Lung (tissue), 11 donors: ENCODE measurements at regions not wholly inside any gene's neighbourhood (a gene's known extent, or its start where the extent isn't known, plus 50 kb on each side); places are given as distances from the start of the nearest gene placed in this dataset.

ENCODE experiments used
- ATAC-seq: fragments of 200-7000 bp; cut with Tn5 transposase; one replicate; pipeline ENCODE4 v1.9.1; 2020; ENCODE audit warnings: moderate number of reproducible peaks; ENCODE audit not compliant: insufficient read depth, low FRiP score
- DNase-seq, 3 donors: peaks; one replicate each; pipeline ENCODE4 v3.0.0-alpha.2; 2013 to 2017
- H3K27ac ChIP-seq, 2 donors: one replicate each; pipeline ENCODE4 v1.5.1; 2013; ENCODE audit warnings: mild to moderate bottlenecking in 2 of 2, moderate library complexity in 2 of 2, control low read depth in 1 of 2, inconsistent platforms in 1 of 2, low read depth in 1 of 2, low read length in 1 of 2
- H3K27me3 ChIP-seq, 3 donors: one replicate each; pipeline ENCODE4 v1.5.1; 2013; ENCODE audit warnings: low read length in 2 of 3; ENCODE audit not compliant: control insufficient read depth in 3 of 3, insufficient read depth in 3 of 3
- H3K36me3 ChIP-seq, 4 donors: one replicate each; pipeline ENCODE4 v1.5.1; 2013; ENCODE audit warnings: low read length in 4 of 4, mild to moderate bottlenecking in 1 of 4, moderate library complexity in 1 of 4; ENCODE audit not compliant: control insufficient read depth in 4 of 4, insufficient read depth in 4 of 4
- H3K4me1 ChIP-seq, 5 donors: one replicate each; pipeline ENCODE4 v1.5.1; 2013; ENCODE audit warnings: low read length in 5 of 5, mild to moderate bottlenecking in 2 of 5, moderate library complexity in 1 of 5; ENCODE audit not compliant: control insufficient read depth in 5 of 5, insufficient read depth in 5 of 5
- H3K4me3 ChIP-seq: one replicate; pipeline ENCODE4 v1.5.1; 2013; ENCODE audit warnings: mild to moderate bottlenecking, control low read depth, moderate library complexity
- H3K9ac ChIP-seq, 2 donors: one replicate each; pipeline ENCODE4 v1.5.1; 2013; ENCODE audit warnings: low read length in 2 of 2, control low read depth in 1 of 2; ENCODE audit not compliant: insufficient read depth in 1 of 2
- H3K9me3 ChIP-seq, 4 donors: one replicate each; pipeline ENCODE4 v1.5.1; 2013; ENCODE audit warnings: low read length in 3 of 4, mild to moderate bottlenecking in 1 of 4, moderate library complexity in 1 of 4; ENCODE audit not compliant: control insufficient read depth in 4 of 4, insufficient read depth in 3 of 4
- CTCF ChIP-seq: IDR thresholded peaks from 2 replicates; pipeline ENCODE4 v1.5.1; 2012; ENCODE audit warnings: mild to moderate bottlenecking; ENCODE audit errors: control extremely low read depth, extremely low read depth
- WGBS, 2 donors: extraction: QIAGEN DNeasy Blood & Tissue Kit; methylation state at CpG; one replicate each; pipeline ENCODE4 v1.1.7; 2013; 5-methylcytosine and 5-hydroxymethylcytosine counted together
- donor health status: control.
- donor health status: control.
- donor health status: Bipolar disorder and iron deficiency.
- donor health status: healthy.
- donor health status: DM: yes; HTN: yes; CAD: no.

GRCh38 chr10:4074545-4075407, 289.8 kb upstream of the KLF6 start:
- 85 to 87% methylated on average over 10 of the region's 10 CpGs for WGBS, 2 donors
- DNase-seq (no peak), ATAC-seq (no peak)

GRCh38 chr10:4073912-4074311, 288.9 kb upstream of the KLF6 start:
- DNase-seq: no peak
- H3K36me3 ChIP-seq: no peaks in the 10 kb centered on the region
- no peak overlapping the region for H3K9ac ChIP-seq
- 88 to 96% methylated on average over 1 of the region's 1 CpG for WGBS, 2 donors
- no peaks in the 10 kb centered on the region for H3K27me3 ChIP-seq
- no peak for TF ChIP-seq CTCF
- no peak overlapping the region for H3K4me3 ChIP-seq
- no peak overlapping the region for H3K27ac ChIP-seq
- peaks cover 0 to 12% (median 2%) of the 10 kb centered on the region in 5 donors for H3K4me1 ChIP-seq
- H3K9me3 ChIP-seq: no peaks in the 10 kb centered on the region
- no peak for ATAC-seq

More at GRCh38 chr10:4074545-4075407, 289.8 kb upstream of the KLF6 start:
- H3K27me3 ChIP-seq: no peaks in the 10 kb centered on the region
- no peak overlapping the region for H3K4me3 ChIP-seq
- H3K27ac ChIP-seq: peak overlapping the region in 1 of 2 donors; percentile 46
- no peaks in the 10 kb centered on the region for H3K9me3 ChIP-seq
- H3K9ac ChIP-seq: no peak overlapping the region
- H3K36me3 ChIP-seq: no peaks in the 10 kb centered on the region
- peaks cover 0 to 8% (median 2%) of the 10 kb centered on the region in 5 donors for H3K4me1 ChIP-seq
- no peak for TF ChIP-seq CTCF

DNA sequence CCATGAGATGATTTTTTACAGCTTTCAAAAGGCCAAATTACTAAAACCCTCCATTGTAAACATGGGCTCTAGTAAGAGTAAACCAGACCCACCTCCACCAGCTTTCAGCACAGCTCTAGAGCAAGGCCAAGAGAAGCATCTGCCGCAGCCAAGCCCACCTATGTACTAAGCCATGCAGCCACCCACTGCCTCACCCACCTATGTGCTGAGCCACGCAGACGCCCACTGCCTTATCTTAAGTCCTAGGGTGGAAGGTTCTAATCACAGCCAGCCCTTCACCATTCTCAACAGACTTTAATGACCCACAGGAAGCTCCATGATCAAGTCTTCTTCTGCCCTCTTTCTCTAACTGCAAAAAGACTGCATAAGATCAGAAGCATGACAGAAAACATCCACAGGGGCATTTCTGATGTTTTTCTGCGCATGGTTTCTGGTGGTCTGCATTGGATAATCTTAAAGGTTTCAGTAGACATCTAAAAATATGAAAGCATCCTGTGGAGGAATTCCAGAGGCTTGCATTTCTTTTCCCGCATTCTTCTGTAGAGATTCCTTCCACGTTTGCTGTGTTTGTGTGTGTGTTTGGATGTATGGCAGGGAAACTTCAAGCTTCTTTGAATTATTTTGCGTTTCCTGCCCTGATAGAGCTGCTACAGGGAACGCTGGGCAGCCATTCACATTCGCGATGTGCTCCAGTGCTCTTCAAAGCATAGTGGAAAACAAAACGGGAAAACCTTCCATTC, 286.1 kb upstream of the KLF6 start:
- Histone ChIP-seq H3K4me3 (no peak overlapping the region), H3K27me3 (no peaks in the 10 kb centered on the region), H3K4me1 (peaks cover 5 to 22% (median 6%) of the 10 kb centered on the region in 5 donors), H3K9ac (no peak overlapping the region), H3K27ac (no peak overlapping the region), H3K36me3 (no peaks in the 10 kb centered on the region), H3K9me3 (no peaks in the 10 kb centered on the region)
- no peak for ATAC-seq
- DNase-seq: no peak
- 93% methylated on average over 11 of the region's 11 CpGs for WGBS, 2 donors
- TF ChIP-seq CTCF: no peak
